PC-9 (cell line): ENCODE measurements at regions not wholly inside any gene's neighbourhood (a gene's known extent, or its start where the extent isn't known, plus 50 kb on each side); places are given as distances from the start of the nearest gene placed in this dataset.
A peak's percentile ranks its signal among the peaks of the same experiment; 100 is the strongest.

ENCODE experiments used
- BruUV-seq: library from RNA; stranded (reverse); fragments of 400-500 nt; replicated peaks from 2 replicates; lab custom pipeline; 2021; lab: Mats Ljungman, UMichigan
- CTCF ChIA-PET: fragments of 300-600 bp; sonication (Branson Sonifier 250); formaldehyde crosslinking; loops from one replicate; lab custom pipeline; 2022; ENCODE audit warnings: antibody characterized with exemption; lab: Charles Lee
- POLR2A ChIA-PET: fragments of 300-600 bp; sonication (Branson Sonifier 250); formaldehyde crosslinking; loops from one replicate; lab custom pipeline; 2022; ENCODE audit warnings: antibody characterized with exemption; ENCODE audit not compliant: unreplicated experiment; lab: Charles Lee
- DNase-seq, 2 experiments: peaks; one replicate each; pipeline versions ENCODE4 v3.0.0 to v3.0.0-alpha.2; 2015 to 2022; ENCODE audit warnings: mixed read lengths in 1 of 2
- H2AFZ ChIP-seq: fragments of 200-600 bp; sonication (generic); 2 replicates; pipeline ENCODE4 v1.8.1; 2017; ENCODE audit warnings: antibody characterized with exemption
- H3F3A ChIP-seq: fragments of 200-600 bp; sonication (generic); 2 replicates; pipeline ENCODE4 v1.8.1; 2017; ENCODE audit warnings: antibody characterized with exemption, mild to moderate bottlenecking, low read depth; ENCODE audit not compliant: insufficient read depth
- H3K27ac ChIP-seq: fragments of 200-600 bp; sonication (generic); 2 replicates; pipeline ENCODE4 v1.6.1; 2016; ENCODE audit warnings: mixed run types
- H3K27me3 ChIP-seq: fragments of 200-600 bp; sonication (generic); 2 replicates; pipeline ENCODE4 v1.6.1; 2016; ENCODE audit warnings: low read depth, mixed run types; ENCODE audit not compliant: insufficient read depth
- H3K36me3 ChIP-seq: fragments of 200-600 bp; sonication (generic); 2 replicates; pipeline ENCODE4 v1.6.1; 2016; ENCODE audit warnings: low read depth, mixed run types
- H3K4me1 ChIP-seq: fragments of 200-600 bp; sonication (generic); replicated peaks from 2 replicates; pipeline ENCODE4 v1.6.1; 2016; ENCODE audit warnings: mixed run types; ENCODE audit not compliant: insufficient read depth
- H3K4me2 ChIP-seq: fragments of 200-600 bp; sonication (generic); 2 replicates; pipeline ENCODE4 v1.6.1; 2017; ENCODE audit warnings: mixed run types
- H3K4me3 ChIP-seq: fragments of 200-600 bp; sonication (generic); 2 replicates; pipeline ENCODE4 v1.6.1; 2016; ENCODE audit warnings: mixed run types
- H3K79me2 ChIP-seq: fragments of 200-600 bp; sonication (generic); 2 replicates; pipeline ENCODE4 v1.6.1; 2017; ENCODE audit warnings: low read depth, mixed run types
- H3K9me2 ChIP-seq: fragments of 200-600 bp; sonication (generic); 2 replicates; pipeline ENCODE4 v1.8.1; 2017; ENCODE audit warnings: mild to moderate bottlenecking; ENCODE audit not compliant: insufficient read depth
- H3K9me3 ChIP-seq: fragments of 200-600 bp; sonication (generic); 2 replicates; pipeline ENCODE4 v1.8.1; 2016; ENCODE audit warnings: low read depth; ENCODE audit not compliant: insufficient read depth
- H4K20me1 ChIP-seq: fragments of 200-600 bp; sonication (generic); 2 replicates; pipeline ENCODE4 v1.8.1; 2017; ENCODE audit not compliant: insufficient read depth
- EZH2 ChIP-seq: fragments of 200-600 bp; sonication (generic); IDR thresholded peaks from 2 replicates; pipeline ENCODE4 v1.8.0; 2017; ENCODE audit warnings: antibody characterized with exemption, low read depth
- intact Hi-C: fragments of 100-400 bp; cut with micrococcal nuclease; formaldehyde crosslinking; loops from one replicate; pipeline ENCODE4 v1.10.0; 2022; ENCODE audit not compliant: unreplicated experiment
- TF ChIP-seq, protein P1 (sequence below): fragments of 200-600 bp; sonication (generic); conservative IDR thresholded peaks from 2 replicates; pipeline ENCODE4 v1.6.1; 2017; ENCODE audit warnings: mixed run types, antibody characterized with exemption, mild to moderate bottlenecking, moderate library complexity

DNA sequence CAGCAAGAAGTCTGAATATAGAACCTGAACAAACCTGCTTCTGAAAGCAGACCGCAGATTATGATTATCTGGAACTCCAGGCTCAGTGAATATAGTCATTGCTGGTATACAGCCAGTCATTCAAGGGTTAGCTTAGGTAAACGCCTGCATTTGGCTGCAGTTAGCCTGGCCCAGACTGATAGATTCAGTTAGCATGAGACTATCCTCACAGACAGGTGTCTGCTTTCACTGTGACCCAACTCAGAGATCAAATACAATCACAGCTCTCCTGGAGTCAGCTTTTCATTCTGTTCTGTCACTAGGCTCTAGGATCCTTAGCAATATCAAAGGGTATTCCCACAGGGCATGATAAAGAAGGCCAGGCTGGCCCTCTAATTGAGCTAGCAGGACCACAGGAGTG, 138.6 kb upstream of the PLCXD3 start:
- Histone ChIP-seq H3K27me3 (no peaks in the 10 kb centered on the region), H2AFZ (no peak overlapping the region), H3F3A (no peaks in the 10 kb centered on the region), H3K4me2 (no peak overlapping the region), H3K9me2 (peaks cover 6% of the 10 kb centered on the region; the same call in 1 of the 2 replicates), H4K20me1 (no peaks in the 10 kb centered on the region), H3K79me2 (no peaks in the 10 kb centered on the region), H3K36me3 (no peaks in the 10 kb centered on the region), H3K9me3 (no peaks in the 10 kb centered on the region), H3K4me1 (no peaks in the 10 kb centered on the region), H3K27ac (no peak overlapping the region), H3K4me3 (no peak overlapping the region)
- intact Hi-C loops, result no loop called here
- ChIA-PET POLR2A (no interaction called here), CTCF (no interaction called here)
- no TSS peak for BruUV-seq
- no peak for TF ChIP-seq EZH2
- TF ChIP-seq, protein P1, sequence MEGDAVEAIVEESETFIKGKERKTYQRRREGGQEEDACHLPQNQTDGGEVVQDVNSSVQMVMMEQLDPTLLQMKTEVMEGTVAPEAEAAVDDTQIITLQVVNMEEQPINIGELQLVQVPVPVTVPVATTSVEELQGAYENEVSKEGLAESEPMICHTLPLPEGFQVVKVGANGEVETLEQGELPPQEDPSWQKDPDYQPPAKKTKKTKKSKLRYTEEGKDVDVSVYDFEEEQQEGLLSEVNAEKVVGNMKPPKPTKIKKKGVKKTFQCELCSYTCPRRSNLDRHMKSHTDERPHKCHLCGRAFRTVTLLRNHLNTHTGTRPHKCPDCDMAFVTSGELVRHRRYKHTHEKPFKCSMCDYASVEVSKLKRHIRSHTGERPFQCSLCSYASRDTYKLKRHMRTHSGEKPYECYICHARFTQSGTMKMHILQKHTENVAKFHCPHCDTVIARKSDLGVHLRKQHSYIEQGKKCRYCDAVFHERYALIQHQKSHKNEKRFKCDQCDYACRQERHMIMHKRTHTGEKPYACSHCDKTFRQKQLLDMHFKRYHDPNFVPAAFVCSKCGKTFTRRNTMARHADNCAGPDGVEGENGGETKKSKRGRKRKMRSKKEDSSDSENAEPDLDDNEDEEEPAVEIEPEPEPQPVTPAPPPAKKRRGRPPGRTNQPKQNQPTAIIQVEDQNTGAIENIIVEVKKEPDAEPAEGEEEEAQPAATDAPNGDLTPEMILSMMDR, result no peak
- no peak for DNase-seq

DNA sequence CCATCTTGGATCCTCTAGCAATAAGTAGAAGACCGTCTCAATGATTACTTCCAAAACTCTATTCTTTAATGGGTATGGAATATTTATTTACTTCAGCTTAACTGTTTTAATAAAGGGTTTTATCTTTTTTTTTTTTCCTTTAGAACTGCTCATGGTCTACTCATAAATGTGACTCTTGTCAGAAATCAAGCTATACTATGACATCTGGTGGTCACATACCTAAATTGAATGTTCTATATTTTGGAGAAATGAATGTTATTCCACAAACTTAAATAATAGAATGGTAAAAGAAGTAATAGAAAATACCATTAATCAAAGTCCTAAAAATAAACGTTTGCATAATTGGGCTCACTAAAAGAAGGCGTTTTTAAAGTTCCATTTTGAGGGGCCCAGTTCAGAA, 131.2 kb upstream of the PLCXD3 start:
- BruUV-seq, result no TSS peak
- Histone ChIP-seq H3F3A (no peaks in the 10 kb centered on the region), H3K27ac (no peak overlapping the region), H3K9me2 (no peaks in the 10 kb centered on the region; the same call in 1 of the 2 replicates), H3K27me3 (no peaks in the 10 kb centered on the region), H3K4me1 (no peaks in the 10 kb centered on the region), H3K79me2 (no peaks in the 10 kb centered on the region), H3K4me2 (no peak overlapping the region), H4K20me1 (no peaks in the 10 kb centered on the region), H3K9me3 (no peaks in the 10 kb centered on the region), H2AFZ (no peak overlapping the region), H3K4me3 (no peak overlapping the region), H3K36me3 (no peaks in the 10 kb centered on the region)
- no peak for DNase-seq
- TF ChIP-seq EZH2, result no peak
- TF ChIP-seq, protein P1, result peak; percentile 63
- CTCF ChIA-PET, result interaction anchor here (0.7 to 1.2 kb wide), 3 partner anchors 372 to 746 kb away, joined by 3 to 5 read pairs (median 4); no protein-coding TSS in a partner anchor
- intact Hi-C loops, result loop anchor here (1.0 kb wide), 2 partner anchors 371 to 737 kb away; no protein-coding TSS in a partner anchor
- POLR2A ChIA-PET, result no interaction called here

DNA sequence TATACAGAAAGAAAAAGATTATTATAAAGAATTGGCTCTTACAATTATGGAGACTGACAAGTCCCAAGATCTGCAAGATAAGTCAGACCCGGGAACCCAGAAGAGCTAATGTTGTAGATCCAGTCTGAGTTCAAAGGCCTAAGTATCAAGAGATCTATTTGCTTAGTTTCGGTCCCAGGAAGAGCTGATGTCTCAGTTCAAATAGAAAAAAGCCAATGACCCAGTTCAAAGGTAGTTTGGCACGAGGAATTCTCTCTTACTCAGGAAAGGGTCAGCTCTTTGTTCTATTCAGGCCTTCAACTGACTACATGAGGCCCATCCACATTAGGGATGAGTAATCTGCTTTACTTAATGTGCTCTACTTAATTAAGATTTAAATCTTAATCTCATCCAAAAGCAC, 128.3 kb upstream of the PLCXD3 start:
- Histone ChIP-seq H3K27ac (no peak overlapping the region), H3K9me3 (no peaks in the 10 kb centered on the region), H4K20me1 (no peaks in the 10 kb centered on the region), H3K4me1 (no peaks in the 10 kb centered on the region), H2AFZ (no peak overlapping the region), H3K4me2 (no peak overlapping the region), H3K36me3 (no peaks in the 10 kb centered on the region), H3K27me3 (no peaks in the 10 kb centered on the region), H3K4me3 (no peak overlapping the region), H3K79me2 (no peaks in the 10 kb centered on the region), H3F3A (no peaks in the 10 kb centered on the region), H3K9me2 (no peaks in the 10 kb centered on the region)
- DNase-seq, result no peak
- ChIA-PET CTCF (interaction anchor here (3.3 kb wide), 1 partner anchor 734 kb away, joined by 7 read pairs; no protein-coding TSS in a partner anchor), POLR2A (interaction anchor here (0.7 kb wide), 1 partner anchor 204 kb away, joined by 9 read pairs; no protein-coding TSS in a partner anchor)
- intact Hi-C loops, result no loop called here
- TF ChIP-seq, protein P1, result no peak
- TF ChIP-seq EZH2, result no peak
- BruUV-seq, result no TSS peak
